Ascending aorta (tissue), 2 donors: ENCODE measurements at regions not wholly inside any gene's neighbourhood (a gene's known extent, or its start where the extent isn't known, plus 50 kb on each side); places are given as distances from the start of the nearest gene placed in this dataset.

Experiments
- DNase-seq, 2 donors: peaks; one replicate each; pipeline ENCODE4 v3.0.0-alpha.2; 2019; ENCODE audit warnings: low spot score in 2 of 2
- H3K27ac ChIP-seq, 2 donors: fragments of 200-600 bp; sonication (generic); one replicate each; pipeline ENCODE4 v1.5.1; 2016 to 2017; ENCODE audit warnings: mild to moderate bottlenecking in 1 of 2
- H3K27me3 ChIP-seq: fragments of 200-600 bp; sonication (generic); one replicate; pipeline ENCODE4 v1.5.1; 2017
- H3K36me3 ChIP-seq, 2 donors: fragments of 200-600 bp; sonication (generic); one replicate each; pipeline ENCODE4 v1.5.1; 2016
- H3K4me1 ChIP-seq, 2 donors: fragments of 200-600 bp; sonication (generic); one replicate each; pipeline ENCODE4 v1.5.1; 2016 to 2017; ENCODE audit warnings: mild to moderate bottlenecking in 1 of 2
- H3K4me3 ChIP-seq, 2 donors: fragments of 200-600 bp; sonication (generic); one replicate each; pipeline ENCODE4 v1.5.1; 2016 to 2017; ENCODE audit warnings: mild to moderate bottlenecking in 1 of 2
- H3K9me3 ChIP-seq, 2 donors: fragments of 200-600 bp; sonication (generic); one replicate each; pipeline ENCODE4 v1.5.1; 2016
- CTCF ChIP-seq, 3 experiments: fragments of 200-600 bp in 2 of 3; fragments of 450-650 bp in 1 of 3; sonication (generic) in 2 of 3; IDR thresholded peaks; one replicate each; pipeline ENCODE4 v1.5.1; 2016 to 2019; ENCODE audit warnings: antibody characterized with exemption in 3 of 3, mild to moderate bottlenecking in 1 of 3, moderate library complexity in 1 of 3
- intact Hi-C: fragments of 100-400 bp; cut with DNase I; formaldehyde crosslinking; loops from one replicate; pipeline ENCODE4 v1.15.1; 2023

GRCh38 chr10:128414568-128414967 lies 288.3 kb upstream of the MKI67 start:
- Histone ChIP-seq H3K27ac (no peak overlapping the region), H3K27me3 (no peaks in the 10 kb centered on the region), H3K4me3 (no peak overlapping the region), H3K4me1 (no peaks in the 10 kb centered on the region), H3K9me3 (no peaks in the 10 kb centered on the region), H3K36me3 (no peaks in the 10 kb centered on the region)
- TF ChIP-seq CTCF (IDR thresholded peaks at IDR 0.05) = no peak
- intact Hi-C loops = no loop called here
- DNase-seq = no peak

GRCh38 chr10:128416231-128416630 lies 290.0 kb upstream of the MKI67 start:
- no peak for TF ChIP-seq CTCF (IDR thresholded peaks at IDR 0.05)
- no peaks in the 10 kb centered on the region for H3K4me1 ChIP-seq
- DNase-seq = no peak
- no peaks in the 10 kb centered on the region for H3K36me3 ChIP-seq
- no peaks in the 10 kb centered on the region for H3K27me3 ChIP-seq
- H3K9me3 ChIP-seq = no peaks in the 10 kb centered on the region
- intact Hi-C loops = no loop called here
- no peak overlapping the region for H3K4me3 ChIP-seq
- no peak overlapping the region for H3K27ac ChIP-seq

GRCh38 chr10:128417826-128418225 lies 291.6 kb upstream of the MKI67 start:
- H3K27ac ChIP-seq = no peak overlapping the region
- H3K4me1 ChIP-seq = no peaks in the 10 kb centered on the region
- H3K27me3 ChIP-seq = no peaks in the 10 kb centered on the region
- TF ChIP-seq CTCF (IDR thresholded peaks at IDR 0.05) = no peak
- no peaks in the 10 kb centered on the region for H3K36me3 ChIP-seq
- no peak for DNase-seq
- intact Hi-C loops = no loop called here
- H3K4me3 ChIP-seq = no peak overlapping the region
- no peaks in the 10 kb centered on the region for H3K9me3 ChIP-seq

GRCh38 chr10:128418819-128419218 lies 292.6 kb upstream of the MKI67 start:
- intact Hi-C loops = no loop called here
- no peak for TF ChIP-seq CTCF (IDR thresholded peaks at IDR 0.05)
- no peaks in the 10 kb centered on the region for H3K9me3 ChIP-seq
- no peaks in the 10 kb centered on the region for H3K27me3 ChIP-seq
- H3K4me1 ChIP-seq = no peaks in the 10 kb centered on the region
- H3K4me3 ChIP-seq = no peak overlapping the region
- no peaks in the 10 kb centered on the region for H3K36me3 ChIP-seq
- no peak for DNase-seq
- no peak overlapping the region for H3K27ac ChIP-seq

GRCh38 chr10:128419466-128420019 lies 293.3 kb upstream of the MKI67 start:
- intact Hi-C loops = no loop called here
- H3K9me3 ChIP-seq = no peaks in the 10 kb centered on the region
- no peaks in the 10 kb centered on the region for H3K36me3 ChIP-seq
- H3K27ac ChIP-seq = no peak overlapping the region
- no peak for DNase-seq
- TF ChIP-seq CTCF (IDR thresholded peaks at IDR 0.05) = no peak
- H3K4me3 ChIP-seq = no peak overlapping the region
- H3K27me3 ChIP-seq = no peaks in the 10 kb centered on the region
- no peaks in the 10 kb centered on the region for H3K4me1 ChIP-seq

GRCh38 chr10:128420623-128421022 lies 294.4 kb upstream of the MKI67 start:
- Histone ChIP-seq H3K27ac (no peak overlapping the region), H3K9me3 (no peaks in the 10 kb centered on the region), H3K4me3 (no peak overlapping the region), H3K4me1 (no peaks in the 10 kb centered on the region), H3K27me3 (no peaks in the 10 kb centered on the region), H3K36me3 (no peaks in the 10 kb centered on the region)
- no peak for TF ChIP-seq CTCF (IDR thresholded peaks at IDR 0.05)
- DNase-seq = no peak
- intact Hi-C loops = no loop called here
